NCI-H2196 treated with DMSO at 0.1 percent for 48 hours (cell line): ENCODE measurements at regions not wholly inside any gene's neighbourhood (a gene's known extent, or its start where the extent isn't known, plus 50 kb on each side); places are given as distances from the start of the nearest gene placed in this dataset.

ENCODE experiments used
- DNase-seq: peaks from one replicate; lab custom pipeline; 2025; ENCODE audit not compliant: unreplicated experiment; lab: John Stamatoyannopoulos, UW

GRCh38 chr4:177100307-177100706 is 209.4 kb upstream of the NEIL3 start:
- no peak for DNase-seq

- no peak for DNase-seq
Measured at GRCh38 chr4:177103619-177104018, 206.1 kb upstream of the NEIL3 start.

GRCh38 chr4:177105536-177105935 is 204.1 kb upstream of the NEIL3 start:
- DNase-seq, result no peak

- DNase-seq, result no peak
Measured at GRCh38 chr4:177107288-177107921, 202.3 kb upstream of the NEIL3 start.

DNA sequence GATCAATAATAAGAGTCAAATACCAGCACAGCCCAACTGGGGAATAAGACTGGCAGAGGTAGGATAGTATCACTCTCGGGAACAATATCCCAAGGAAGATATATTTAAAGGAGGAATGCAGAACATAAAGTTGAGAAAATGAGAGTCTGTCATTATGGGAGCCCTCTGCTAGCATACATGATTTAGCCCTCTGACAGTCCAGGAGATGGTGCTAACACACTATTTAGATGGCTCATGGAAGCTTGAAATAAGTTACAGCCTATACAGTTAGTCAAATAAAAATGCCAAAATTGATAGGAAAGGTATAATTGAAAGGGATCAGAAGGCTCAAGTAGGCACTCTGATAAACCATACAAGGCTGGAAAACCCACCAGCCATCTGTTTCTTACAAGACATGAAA is 201.0 kb upstream of the NEIL3 start:
- no peak for DNase-seq

DNA sequence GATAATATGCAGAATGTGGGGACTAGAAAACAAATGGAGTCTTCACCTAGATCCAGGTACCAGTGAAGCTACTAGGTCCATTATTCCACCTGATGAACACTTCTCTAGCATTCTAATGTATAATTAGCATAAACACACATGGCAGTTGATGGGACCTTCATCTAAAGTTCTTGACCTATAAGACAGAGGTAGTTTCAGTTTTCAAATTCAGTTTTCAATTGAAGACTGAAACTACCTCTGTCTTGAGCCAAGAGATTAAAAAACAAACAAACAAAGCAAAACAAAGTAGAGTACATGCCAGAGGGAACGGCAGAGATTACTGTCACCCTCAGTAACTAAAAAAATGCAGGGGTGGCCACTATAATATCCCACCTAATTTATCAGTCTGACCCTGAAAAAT is 199.9 kb upstream of the NEIL3 start:
- no peak for DNase-seq

DNA sequence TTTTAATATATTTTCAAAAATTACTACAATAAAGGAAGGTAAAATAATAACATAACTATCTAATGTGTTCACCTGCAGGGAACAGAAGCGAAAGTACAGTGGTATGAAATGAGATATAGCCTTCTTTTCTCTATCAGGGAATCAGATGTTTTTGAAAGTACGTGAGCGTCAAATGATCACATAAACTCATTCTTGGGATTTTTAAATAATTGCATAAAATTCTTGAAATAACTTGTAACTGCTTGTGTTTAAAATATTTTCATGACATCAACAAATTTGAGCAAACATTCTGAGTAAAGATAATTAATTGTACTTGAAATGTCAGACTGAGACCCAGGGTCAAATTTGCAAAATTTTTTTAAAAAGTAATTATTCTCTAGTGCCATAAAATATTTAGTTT is 193.5 kb upstream of the NEIL3 start:
- no peak for DNase-seq

DNA sequence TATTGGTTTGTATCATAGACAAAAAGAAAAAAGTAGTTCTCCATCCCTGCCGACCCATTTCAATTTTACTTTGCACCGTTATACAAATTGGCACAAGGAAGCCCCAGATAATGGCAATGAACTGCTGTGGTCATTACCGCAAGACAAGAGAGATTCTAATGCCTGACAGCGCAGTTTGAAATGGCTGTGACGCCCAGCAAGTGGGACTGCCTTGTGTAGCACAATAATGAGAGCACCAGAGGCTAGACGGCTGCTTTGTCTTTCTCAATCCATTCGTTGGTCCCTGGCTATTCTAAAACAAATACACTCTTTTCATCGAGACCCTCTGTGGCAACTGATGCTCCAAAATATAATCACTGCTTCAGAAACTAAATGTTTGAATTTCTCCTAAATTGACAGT is 192.4 kb upstream of the NEIL3 start:
- no peak for DNase-seq

DNA sequence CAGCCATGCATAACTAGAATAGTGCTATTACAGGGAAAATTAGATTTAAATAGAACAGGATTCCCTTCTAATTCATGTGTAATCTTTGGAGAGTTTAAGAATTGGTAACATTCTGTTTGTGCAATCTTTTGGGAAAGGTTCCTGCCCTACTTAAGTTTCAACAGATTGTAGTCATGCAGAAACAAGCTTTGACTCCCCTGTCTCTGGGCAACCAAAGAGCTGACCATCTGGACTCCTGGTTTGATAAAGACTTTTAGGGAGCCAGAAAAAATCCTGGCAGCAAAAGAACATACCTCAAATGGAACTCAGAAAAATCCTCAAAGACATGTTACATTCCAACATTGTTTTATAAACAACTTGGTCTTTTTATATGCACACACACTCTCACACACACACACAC is 191.1 kb upstream of the NEIL3 start:
- no peak for DNase-seq

- no peak for DNase-seq
Measured at GRCh38 chr4:177119021-177119471, 190.6 kb upstream of the NEIL3 start.

GRCh38 chr4:177119691-177120090 is 190.0 kb upstream of the NEIL3 start:
- no peak for DNase-seq

GRCh38 chr4:177123811-177124210 is 185.9 kb upstream of the NEIL3 start:
- no peak for DNase-seq

DNA sequence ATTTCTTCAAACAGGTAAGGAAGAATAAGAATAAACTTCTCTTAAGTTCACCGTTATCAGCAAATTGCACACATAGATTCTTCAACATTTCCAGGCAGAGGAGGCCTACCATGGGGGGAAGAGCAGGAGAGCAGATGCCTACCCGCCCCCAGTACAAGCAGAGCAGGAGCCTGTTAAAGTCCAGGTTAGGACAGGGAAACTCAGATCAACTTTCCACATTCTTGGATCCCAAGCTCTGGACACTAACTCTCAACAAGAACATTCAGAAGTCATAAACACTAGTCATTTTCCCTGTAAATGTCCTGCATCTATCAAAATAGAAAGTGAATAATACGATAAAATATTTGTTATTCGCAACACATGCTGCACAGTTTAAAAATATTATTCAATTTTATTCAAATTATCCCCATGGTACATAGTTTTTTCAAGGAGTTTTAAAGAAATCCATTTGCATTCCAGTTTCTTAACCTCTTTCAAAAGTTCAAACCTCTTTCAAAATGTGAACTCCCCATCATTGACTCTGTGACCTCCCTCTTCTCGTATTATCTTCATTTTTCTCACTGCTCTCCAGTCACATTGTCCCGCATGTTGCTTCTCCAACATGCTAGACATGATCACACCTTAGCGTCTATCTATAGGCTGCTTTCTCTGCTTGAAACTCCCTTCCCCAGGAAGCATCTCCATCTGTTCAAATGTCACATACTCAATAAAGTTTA is 185.2 kb upstream of the NEIL3 start:
- no peak for DNase-seq

DNA sequence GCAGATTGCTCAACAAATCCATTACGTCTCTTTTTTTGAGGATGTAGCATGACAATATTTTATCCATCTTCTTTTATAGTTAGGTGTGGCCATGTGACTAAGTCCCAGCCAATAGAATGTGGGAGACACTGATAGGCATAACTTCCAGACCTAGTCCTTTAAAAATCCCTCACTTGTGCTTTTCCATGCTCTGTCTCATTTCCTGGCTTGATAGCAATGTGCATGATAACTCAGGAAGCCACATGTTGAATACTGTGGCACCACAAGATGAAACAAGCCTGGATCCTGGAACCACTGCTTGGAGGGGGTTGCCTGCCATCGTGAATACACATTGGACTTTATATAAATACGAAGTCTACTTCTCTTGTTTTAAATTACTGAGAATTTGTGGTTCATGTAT is 184.0 kb upstream of the NEIL3 start:
- DNase-seq, result no peak

GRCh38 chr4:177127658-177128057 is 182.0 kb upstream of the NEIL3 start:
- DNase-seq, result no peak

DNA sequence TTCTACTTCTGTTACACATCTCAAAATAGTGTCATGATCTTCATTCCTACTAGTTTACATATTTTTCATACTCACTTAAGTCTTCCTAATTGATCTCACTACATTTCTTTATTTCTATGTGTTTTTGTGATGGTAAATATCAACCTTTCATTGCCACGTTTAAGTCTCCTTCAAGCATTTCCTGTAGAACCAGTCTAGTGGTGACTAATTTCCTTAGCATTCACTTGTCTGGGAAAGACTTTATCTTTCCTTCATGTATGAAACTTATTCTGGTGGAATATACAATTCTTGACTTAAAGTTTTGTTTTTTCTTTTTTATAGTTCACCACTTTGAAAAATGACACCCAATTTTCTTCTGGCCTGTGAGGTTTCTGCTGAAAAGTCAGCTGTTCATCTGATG is 181.4 kb upstream of the NEIL3 start:
- no peak for DNase-seq

DNA sequence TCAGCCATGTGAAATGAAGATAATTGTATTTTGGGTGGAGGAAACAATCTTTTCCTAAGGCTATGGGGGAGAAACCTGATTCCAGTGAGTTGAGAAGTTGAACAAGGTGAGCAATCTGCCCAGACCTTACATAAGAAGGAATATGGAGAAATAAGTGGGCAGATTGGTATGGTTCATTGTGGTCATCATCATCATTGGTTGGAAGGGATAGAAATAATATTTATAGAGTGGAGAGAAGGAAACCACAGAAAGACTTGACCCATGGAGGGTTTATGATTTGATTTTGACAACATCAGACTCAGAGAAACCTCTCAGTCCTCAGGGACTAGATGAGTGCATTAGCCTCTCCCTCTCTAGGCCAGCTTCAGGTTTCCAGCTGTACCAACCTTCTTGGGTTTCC is 177.9 kb upstream of the NEIL3 start:
- DNase-seq, result no peak

- DNase-seq, result no peak
Measured at GRCh38 chr4:177147668-177148067, 162.0 kb upstream of the NEIL3 start.

DNA sequence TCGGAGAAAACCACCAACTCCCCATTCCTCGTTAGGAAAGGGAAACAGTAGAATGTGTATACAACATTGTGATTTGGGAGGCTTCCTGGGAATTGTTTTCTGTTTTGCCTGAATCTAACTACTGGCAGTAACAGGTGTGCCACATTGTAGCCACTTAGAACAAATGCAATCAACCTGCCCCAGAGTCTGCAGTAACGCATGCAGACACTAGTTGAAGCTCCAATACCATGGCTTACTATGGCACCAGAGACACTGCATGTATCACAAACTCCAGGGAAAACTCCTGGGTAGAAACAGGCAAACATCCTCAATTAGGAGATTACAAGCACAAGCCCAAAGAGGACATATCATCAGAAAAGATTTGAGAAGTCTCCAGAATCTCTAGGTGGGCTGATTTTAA is 154.2 kb upstream of the NEIL3 start:
- no peak for DNase-seq

DNA sequence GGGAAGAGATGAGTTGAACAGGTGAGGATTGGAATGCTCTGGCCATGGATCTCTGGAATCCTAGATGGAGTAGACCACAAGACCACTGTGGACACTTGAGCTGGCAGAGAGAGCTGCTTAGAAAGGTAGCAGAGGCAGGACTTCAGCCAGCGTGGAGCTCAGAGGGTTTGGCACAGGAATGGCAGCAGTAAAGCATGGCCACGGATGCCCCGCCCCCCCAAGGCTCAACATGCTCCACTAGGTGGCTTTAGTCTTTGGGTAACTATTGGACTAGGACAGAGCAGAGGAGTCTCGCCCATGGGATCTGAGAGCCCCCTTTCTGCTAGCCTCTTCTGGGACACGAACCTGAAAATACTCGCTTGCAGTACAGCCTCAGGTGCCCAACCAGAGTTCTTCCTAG is 150.1 kb upstream of the NEIL3 start:
- no peak for DNase-seq

DNA sequence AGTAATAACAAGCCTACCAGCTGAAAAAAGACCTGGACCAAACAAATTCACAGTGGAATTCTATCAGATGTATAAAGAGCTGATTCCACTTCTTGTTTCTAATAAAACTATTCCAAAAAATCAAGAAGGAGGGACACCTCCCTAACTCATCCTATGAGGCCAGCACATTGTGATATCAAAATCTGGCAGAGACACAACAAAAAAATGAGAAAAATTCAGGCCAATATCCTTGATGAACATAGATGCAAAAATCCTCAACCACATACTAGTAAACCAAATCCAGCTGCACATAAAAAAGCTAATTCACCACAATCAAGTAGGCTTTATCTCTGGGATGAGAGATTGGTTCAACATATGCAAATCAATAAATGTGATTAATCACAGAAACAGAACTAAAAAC is 147.9 kb upstream of the NEIL3 start:
- no peak for DNase-seq

DNA sequence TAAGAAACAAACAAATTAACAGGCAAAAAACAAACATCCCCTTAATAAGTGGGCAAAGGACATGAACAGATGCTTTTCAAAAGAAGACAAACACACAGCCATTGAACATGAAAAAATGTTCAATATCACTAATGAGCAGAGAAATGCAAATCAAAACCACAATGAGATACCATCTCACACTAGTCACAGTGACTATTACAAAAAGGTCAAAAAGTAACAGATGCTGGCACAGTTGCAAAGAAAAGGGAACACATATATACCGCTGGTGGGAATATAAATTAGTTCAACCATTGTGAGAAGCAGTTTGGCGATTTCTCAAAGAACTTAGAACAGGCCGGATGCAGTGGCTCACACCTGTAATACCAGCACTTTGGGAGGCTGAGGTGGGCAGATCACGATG is 146.1 kb upstream of the NEIL3 start:
- DNase-seq, result no peak

DNA sequence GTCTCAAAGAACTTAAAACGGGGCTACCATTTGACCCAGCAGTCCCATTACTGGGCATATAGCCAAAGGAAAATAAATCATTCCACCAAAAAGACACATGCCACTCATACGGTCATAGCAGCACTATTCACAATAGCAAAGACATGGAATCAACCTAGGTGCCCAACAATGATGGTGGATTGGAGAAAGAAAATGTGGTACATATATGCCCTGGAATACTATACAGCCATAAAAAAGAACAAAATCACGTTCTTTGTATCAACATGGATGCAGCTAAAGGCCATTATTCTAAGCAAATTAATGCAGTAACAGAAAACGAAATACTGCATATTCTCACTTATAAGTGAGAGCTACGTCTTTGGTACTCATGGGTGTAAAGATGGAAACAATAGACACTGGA is 138.1 kb upstream of the NEIL3 start:
- DNase-seq, result no peak
